ENCODE measurements at regions not wholly inside any gene's neighbourhood (a gene's known extent, or its start where the extent isn't known, plus 50 kb on each side); places are given as distances from the start of the nearest gene placed in this dataset.

DNA sequence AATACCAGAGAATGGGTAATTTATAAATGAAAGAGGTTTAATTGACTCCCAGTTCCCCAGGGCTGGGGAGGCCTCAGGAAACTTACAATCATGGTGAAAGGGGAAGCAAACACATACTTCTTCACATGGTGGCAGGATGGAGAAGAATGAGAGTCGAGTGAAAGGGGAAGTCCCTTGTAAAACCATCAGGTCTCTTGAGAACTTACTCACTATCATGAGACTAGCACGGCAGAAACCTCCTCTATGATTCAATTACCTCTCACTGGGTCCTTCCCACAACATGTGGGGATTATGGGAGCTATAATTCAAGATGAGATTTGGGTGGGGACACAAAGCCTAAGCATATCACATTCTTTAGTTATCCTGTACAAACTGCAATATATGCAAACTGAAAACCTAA is 609.4 kb downstream of the MTRR start:
- TF ChIP-seq POLR2A (IDR thresholded peaks at IDR 0.05): no peak
- no peak for TF ChIP-seq EP300 (IDR thresholded peaks at IDR 0.05)
- TF ChIP-seq, protein P1, sequence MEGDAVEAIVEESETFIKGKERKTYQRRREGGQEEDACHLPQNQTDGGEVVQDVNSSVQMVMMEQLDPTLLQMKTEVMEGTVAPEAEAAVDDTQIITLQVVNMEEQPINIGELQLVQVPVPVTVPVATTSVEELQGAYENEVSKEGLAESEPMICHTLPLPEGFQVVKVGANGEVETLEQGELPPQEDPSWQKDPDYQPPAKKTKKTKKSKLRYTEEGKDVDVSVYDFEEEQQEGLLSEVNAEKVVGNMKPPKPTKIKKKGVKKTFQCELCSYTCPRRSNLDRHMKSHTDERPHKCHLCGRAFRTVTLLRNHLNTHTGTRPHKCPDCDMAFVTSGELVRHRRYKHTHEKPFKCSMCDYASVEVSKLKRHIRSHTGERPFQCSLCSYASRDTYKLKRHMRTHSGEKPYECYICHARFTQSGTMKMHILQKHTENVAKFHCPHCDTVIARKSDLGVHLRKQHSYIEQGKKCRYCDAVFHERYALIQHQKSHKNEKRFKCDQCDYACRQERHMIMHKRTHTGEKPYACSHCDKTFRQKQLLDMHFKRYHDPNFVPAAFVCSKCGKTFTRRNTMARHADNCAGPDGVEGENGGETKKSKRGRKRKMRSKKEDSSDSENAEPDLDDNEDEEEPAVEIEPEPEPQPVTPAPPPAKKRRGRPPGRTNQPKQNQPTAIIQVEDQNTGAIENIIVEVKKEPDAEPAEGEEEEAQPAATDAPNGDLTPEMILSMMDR (IDR thresholded peaks at IDR 0.05): no peak
